Right kidney (tissue), 1 donor: ENCODE measurements at regions not wholly inside any gene's neighbourhood (a gene's known extent, or its start where the extent isn't known, plus 50 kb on each side); places are given as distances from the start of the nearest gene placed in this dataset.

ENCODE experiments used
- DNase-seq: peaks from one replicate; pipeline ENCODE4 v3.0.0-alpha.2; 2016

- no peak for DNase-seq
Observed at GRCh38 chr9:13485068-13485596, 205.6 kb upstream of the MPDZ start.

GRCh38 chr9:13484186-13484585 lies 204.7 kb upstream of the MPDZ start:
- no peak for DNase-seq

- DNase-seq, result no peak
Observed at GRCh38 chr9:13481274-13481673, 201.8 kb upstream of the MPDZ start.

- no peak for DNase-seq
Observed at GRCh38 chr9:13480693-13481092, 201.2 kb upstream of the MPDZ start.

GRCh38 chr9:13479096-13479495 lies 199.6 kb upstream of the MPDZ start:
- no peak for DNase-seq

- no peak for DNase-seq
Observed at GRCh38 chr9:13478639-13479038, 199.1 kb upstream of the MPDZ start.

GRCh38 chr9:13478160-13478559 lies 198.7 kb upstream of the MPDZ start:
- no peak for DNase-seq

- no peak for DNase-seq
Observed at GRCh38 chr9:13470836-13471235, 191.3 kb upstream of the MPDZ start.

- DNase-seq, result no peak
Observed at GRCh38 chr9:13467157-13467556, 187.7 kb upstream of the MPDZ start.

GRCh38 chr9:13461414-13461991 lies 182.0 kb upstream of the MPDZ start:
- no peak for DNase-seq

GRCh38 chr9:13459071-13459470 lies 179.6 kb upstream of the MPDZ start:
- no peak for DNase-seq

- no peak for DNase-seq
Observed at GRCh38 chr9:13457795-13458194, 178.3 kb upstream of the MPDZ start.

- no peak for DNase-seq
Observed at GRCh38 chr9:13450723-13451122, 171.2 kb upstream of the MPDZ start.

GRCh38 chr9:13448482-13448881 lies 169.0 kb upstream of the MPDZ start:
- no peak for DNase-seq

GRCh38 chr9:13447843-13448422 lies 168.4 kb upstream of the MPDZ start:
- no peak for DNase-seq

GRCh38 chr9:13446938-13447842 lies 167.7 kb upstream of the MPDZ start:
- DNase-seq, result no peak

GRCh38 chr9:13446286-13446937 lies 166.9 kb upstream of the MPDZ start:
- DNase-seq, result no peak

- no peak for DNase-seq
Observed at GRCh38 chr9:13445103-13445500, 165.6 kb upstream of the MPDZ start.

GRCh38 chr9:13444245-13445102 lies 165.0 kb upstream of the MPDZ start:
- no peak for DNase-seq

GRCh38 chr9:13443346-13444244 lies 164.1 kb upstream of the MPDZ start:
- DNase-seq, result no peak
